GM10266 (cell line): ENCODE measurements at regions not wholly inside any gene's neighbourhood (a gene's known extent, or its start where the extent isn't known, plus 50 kb on each side); places are given as distances from the start of the nearest gene placed in this dataset.
"Not testable (repeated sequence)": the region's sequence is repeated elsewhere in the genome, so short reads cannot be mapped to it uniquely, and the experiment has no call there.

Experiments used
- DNase-seq: peaks from one replicate; pipeline ENCODE4 v3.0.0; 2012; ENCODE audit errors: extremely low spot score
- TF ChIP-seq, protein P1 (sequence below): IDR thresholded peaks from 2 replicates; pipeline ENCODE4 v1.5.1; 2012; ENCODE audit warnings: mild to moderate bottlenecking, low read depth; ENCODE audit not compliant: control insufficient read depth, insufficient read depth; ENCODE audit errors: missing control alignments

DNA sequence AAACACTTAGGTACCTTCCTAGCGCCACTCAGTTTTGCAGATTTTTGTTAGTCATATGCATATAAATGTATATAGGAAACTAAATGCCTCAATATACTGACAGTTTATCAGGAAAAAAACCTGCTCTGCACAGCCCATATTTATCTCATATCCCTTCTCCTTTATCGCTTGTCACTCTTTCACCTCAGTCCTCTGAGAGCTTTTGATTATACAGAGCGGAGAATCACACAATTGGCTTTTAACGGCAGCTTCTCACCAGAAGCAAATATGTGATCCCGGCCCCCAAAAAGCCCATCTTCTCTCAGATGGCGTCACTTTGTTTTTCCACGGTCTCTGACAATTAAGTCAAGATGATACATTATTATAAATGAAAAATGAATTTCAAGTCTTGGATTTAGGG lies 362.6 kb downstream of the DNAH5 start:
- TF ChIP-seq, protein P1, sequence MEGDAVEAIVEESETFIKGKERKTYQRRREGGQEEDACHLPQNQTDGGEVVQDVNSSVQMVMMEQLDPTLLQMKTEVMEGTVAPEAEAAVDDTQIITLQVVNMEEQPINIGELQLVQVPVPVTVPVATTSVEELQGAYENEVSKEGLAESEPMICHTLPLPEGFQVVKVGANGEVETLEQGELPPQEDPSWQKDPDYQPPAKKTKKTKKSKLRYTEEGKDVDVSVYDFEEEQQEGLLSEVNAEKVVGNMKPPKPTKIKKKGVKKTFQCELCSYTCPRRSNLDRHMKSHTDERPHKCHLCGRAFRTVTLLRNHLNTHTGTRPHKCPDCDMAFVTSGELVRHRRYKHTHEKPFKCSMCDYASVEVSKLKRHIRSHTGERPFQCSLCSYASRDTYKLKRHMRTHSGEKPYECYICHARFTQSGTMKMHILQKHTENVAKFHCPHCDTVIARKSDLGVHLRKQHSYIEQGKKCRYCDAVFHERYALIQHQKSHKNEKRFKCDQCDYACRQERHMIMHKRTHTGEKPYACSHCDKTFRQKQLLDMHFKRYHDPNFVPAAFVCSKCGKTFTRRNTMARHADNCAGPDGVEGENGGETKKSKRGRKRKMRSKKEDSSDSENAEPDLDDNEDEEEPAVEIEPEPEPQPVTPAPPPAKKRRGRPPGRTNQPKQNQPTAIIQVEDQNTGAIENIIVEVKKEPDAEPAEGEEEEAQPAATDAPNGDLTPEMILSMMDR, result no peak
- DNase-seq, result no peak

DNA sequence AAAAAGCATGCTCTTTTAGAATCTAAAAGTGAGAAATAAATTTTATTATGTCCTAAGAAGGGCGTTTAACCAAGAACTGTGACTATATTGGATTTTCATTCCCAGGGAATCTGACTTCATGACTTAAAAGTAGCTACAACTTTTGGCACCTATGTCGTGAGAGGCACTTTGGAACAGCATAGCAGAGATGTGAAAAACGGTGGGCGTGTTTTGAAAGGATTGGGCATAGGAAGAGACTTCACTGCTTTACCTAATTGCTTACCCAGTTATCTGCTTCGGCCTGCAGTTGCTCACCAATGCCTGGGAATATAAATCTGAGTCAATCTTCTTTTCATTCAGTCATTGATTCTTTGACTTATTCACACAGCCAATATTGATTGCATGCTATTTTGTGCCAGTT lies 363.4 kb downstream of the DNAH5 start:
- TF ChIP-seq, protein P1, result no peak
- DNase-seq, result no peak

DNA sequence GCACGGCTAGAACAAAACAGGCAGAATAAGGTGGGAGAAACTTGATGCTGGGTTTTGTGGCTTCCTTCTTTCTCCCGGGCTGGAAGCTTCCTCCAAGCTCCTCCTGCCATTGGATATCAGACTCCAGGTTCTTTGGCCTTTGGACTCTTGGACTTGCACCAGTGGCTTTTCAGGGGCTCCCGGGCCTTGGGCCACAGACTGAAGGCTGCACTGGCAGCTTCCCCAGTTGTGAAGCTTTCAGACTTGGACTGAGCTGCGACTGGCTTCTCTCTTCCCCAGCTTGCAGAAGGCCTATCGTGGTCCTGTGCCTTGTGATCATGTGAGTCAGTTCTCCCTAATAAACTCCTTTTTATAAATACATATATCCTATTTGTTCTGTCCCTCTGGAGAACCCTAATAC lies 364.4 kb downstream of the DNAH5 start:
- TF ChIP-seq, protein P1, result no peak
- no peak for DNase-seq

DNA sequence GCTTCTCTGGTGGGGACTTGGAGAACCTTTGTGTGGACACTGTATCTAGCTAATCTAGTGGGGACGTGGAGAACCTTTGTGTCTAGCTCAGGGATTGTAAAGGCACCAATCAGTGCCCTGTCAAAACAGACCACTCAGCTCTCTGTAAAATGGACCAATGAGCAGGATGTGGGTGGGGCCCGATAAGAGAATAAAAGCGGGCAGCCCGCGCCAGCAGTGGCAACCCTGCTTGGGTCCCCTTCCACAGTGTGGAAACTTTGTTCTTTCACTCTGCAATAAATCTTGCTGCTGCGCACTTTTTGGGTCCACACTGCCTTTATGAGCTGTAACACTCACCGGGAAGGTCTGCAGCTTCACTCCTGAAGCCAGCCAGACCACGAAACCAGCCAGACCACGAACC lies 365.4 kb downstream of the DNAH5 start:
- not testable (repeated sequence) for DNase-seq

DNA sequence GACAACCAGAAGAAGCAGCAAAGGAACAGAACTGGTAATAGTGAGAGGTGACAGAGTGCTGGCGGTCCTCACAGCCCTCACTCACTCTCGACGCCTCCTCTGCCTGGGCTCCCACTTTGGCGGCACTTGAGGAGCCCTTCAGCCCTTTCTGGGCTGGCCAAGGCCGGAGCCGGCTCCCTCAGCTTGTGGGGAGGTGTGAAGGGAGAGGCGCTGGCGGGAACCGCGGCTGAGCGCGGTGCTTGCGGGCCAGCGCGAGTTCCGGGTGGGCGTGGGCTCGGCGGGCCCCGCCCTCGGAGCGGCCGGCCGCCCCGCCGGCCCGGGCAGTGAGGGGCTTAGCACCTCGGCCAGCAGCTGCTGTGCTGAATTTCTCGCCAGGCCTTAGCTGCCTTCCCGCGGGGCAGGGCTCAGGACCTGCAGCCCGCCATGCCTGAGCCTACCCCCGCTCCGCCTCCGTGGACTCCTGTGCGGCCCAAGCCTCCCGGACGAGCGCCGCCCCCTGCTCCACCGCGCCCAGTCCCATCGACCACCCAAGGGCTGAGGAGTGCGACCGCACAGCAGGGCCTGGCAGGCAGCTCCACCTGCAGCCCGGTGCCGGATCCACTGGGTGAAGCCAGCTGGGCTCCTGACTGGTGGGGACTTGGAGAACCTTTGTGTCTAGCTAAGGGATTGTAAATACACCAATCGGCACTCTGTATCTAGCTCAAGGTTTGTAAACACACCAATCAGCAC lies 366.0 kb downstream of the DNAH5 start:
- DNase-seq, result not testable (repeated sequence)

DNA sequence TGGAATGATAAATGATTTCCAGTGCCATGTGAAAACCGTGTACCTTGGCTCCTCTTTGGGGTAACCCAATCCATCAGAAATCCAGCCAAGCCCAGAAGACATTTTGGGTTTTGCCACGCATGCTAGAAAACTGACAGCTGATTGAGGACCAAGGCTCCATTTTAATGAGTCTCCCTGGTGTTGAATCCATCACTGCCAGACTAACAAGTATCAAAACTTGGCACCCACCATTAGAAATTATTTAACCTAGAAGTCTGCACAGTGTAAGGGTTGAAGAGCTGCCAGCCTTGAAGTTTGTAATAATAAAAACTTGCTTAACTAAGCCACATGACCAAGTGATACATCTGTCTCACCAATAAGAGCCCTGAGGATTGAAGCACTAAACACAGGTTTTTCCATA lies 369.9 kb downstream of the DNAH5 start:
- TF ChIP-seq, protein P1, result no peak
- no peak for DNase-seq

DNA sequence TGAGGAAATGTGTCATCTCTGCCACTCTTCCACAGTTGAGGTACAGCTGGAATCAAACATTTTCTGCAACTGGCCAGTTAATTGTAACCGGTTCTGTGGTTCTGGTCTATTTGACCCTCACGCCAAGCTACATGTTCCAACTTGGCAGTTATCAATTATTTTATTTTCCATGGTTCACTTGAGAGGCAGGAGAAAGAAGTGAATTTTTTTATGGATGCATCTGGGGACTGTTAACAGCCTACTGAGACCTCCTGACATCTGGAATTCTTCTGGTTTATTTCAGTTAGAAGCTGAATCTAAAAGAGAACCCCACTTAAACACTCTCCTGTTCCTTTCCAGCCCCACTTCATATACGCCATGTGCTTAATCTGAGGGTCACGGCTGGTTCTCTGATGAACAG lies 372.3 kb downstream of the DNAH5 start:
- TF ChIP-seq, protein P1, result no peak
- no peak for DNase-seq

DNA sequence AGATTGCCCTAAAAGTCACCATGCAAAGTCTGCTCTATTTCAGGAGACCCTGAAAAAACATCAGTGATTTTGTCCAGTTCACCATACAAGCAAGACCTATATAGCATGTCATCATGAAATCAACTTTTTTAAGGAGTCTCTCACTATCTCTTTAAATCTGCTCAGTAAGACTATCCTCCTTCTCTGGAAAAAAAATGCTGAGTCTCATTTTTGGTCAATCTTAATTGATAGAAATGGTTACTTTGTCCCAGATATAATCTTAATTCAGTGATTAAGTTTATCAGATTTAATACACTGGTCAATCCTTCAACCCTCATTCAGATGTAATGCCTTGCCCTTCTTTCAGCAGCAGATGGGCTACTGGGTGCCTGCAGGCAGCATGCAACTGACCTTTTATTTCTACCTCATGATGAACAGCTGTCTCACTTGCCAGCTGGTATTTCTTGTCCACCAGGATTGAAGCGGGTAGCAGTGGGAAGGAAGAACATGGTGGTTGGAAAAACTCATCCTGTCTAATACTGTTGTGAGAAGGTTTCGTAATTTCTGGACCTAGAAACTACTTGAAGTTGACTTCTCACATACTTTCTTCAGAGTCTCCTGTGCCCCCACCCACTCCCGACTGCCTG lies 375.3 kb downstream of the DNAH5 start:
- TF ChIP-seq, protein P1, result no peak

More for the DNA sequence above, 375.3 kb downstream of the DNAH5 start:
- no peak for DNase-seq
